Sigmoid colon (tissue), 6 donors: ENCODE measurements at regions not wholly inside any gene's neighbourhood (a gene's known extent, or its start where the extent isn't known, plus 50 kb on each side); places are given as distances from the start of the nearest gene placed in this dataset.

Source experiments
- DNase-seq: peaks from one replicate; pipeline ENCODE4 v3.0.0-alpha.2; 2019
- H3K27ac ChIP-seq, 4 donors: fragments of 200-600 bp; sonication (generic); one replicate each; pipeline ENCODE4 v1.5.1; 2016 to 2019; ENCODE audit warnings: mild to moderate bottlenecking in 1 of 4
- H3K27me3 ChIP-seq, 3 donors: fragments of 200-600 bp; sonication (generic); one replicate each; pipeline ENCODE4 v1.5.1; 2019; ENCODE audit warnings: mild to moderate bottlenecking in 1 of 3
- H3K36me3 ChIP-seq, 4 donors: fragments of 200-600 bp; sonication (generic); one replicate each; pipeline ENCODE4 v1.5.1; 2016 to 2019
- H3K4me1 ChIP-seq, 4 donors: fragments of 200-600 bp; sonication (generic); one replicate each; pipeline ENCODE4 v1.5.1; 2017 to 2019
- H3K4me3 ChIP-seq, 4 donors: fragments of 200-600 bp; sonication (generic); one replicate each; pipeline ENCODE4 v1.5.1; 2017 to 2019; ENCODE audit warnings: mild to moderate bottlenecking in 2 of 4, moderate library complexity in 1 of 4
- H3K9me3 ChIP-seq, 4 donors: fragments of 200-600 bp in 3 of 4; sonication (generic) in 3 of 4; one replicate each; pipeline versions ENCODE4 v1.5.1 to v1.6.1; 2013 to 2019
- EP300 ChIP-seq, 4 donors: sonication (generic); formaldehyde crosslinking; IDR thresholded peaks; one replicate each; pipeline ENCODE4 v1.6.1; 2017; ENCODE audit warnings: antibody characterized with exemption in 4 of 4
- POLR2A ChIP-seq, 2 donors: fragments of 450-650 bp; IDR thresholded peaks; one replicate each; pipeline ENCODE4 v1.6.1; 2016; ENCODE audit warnings: antibody characterized with exemption in 2 of 2, mild to moderate bottlenecking in 2 of 2, moderate library complexity in 2 of 2
- POLR2AphosphoS5 ChIP-seq, 4 donors: sonication (generic); formaldehyde crosslinking; IDR thresholded peaks; one replicate each; pipeline ENCODE4 v1.6.1; 2017; ENCODE audit warnings: antibody characterized with exemption in 4 of 4
- WGBS, 2 donors: extraction: QIAGEN DNeasy Blood & Tissue Kit; methylation state at CpG; one replicate each; pipeline ENCODE4 v1.1.7; 2013; 5-methylcytosine and 5-hydroxymethylcytosine counted together
- intact Hi-C: fragments of 100-400 bp; cut with DNase I; formaldehyde crosslinking; loops from one replicate; pipeline ENCODE4 v1.15.1; 2023
- TF ChIP-seq, protein P1 (sequence below), 4 experiments: fragments of 450-650 bp in 3 of 4; fragments of 200-600 bp in 1 of 4; IDR thresholded peaks; one replicate each; pipeline ENCODE4 v1.5.1; 2016 to 2019; ENCODE audit warnings: antibody characterized with exemption in 4 of 4, mild to moderate bottlenecking in 3 of 4, moderate library complexity in 2 of 4
- donor health status: healthy with polysubstance abuse.
- donor health status: healthy.

- Histone ChIP-seq H3K9me3 (no peaks in the 10 kb centered on the region), H3K36me3 (no peaks in the 10 kb centered on the region), H3K4me3 (no peak overlapping the region), H3K27ac (no peak overlapping the region), H3K4me1 (no peaks in the 10 kb centered on the region), H3K27me3 (no peaks in the 10 kb centered on the region)
- DNase-seq: no peak
- intact Hi-C loops: no loop called here
- WGBS, 2 donors: 93 to 94% methylated on average over 4 of the region's 4 CpGs
- TF ChIP-seq POLR2A (IDR thresholded peaks at IDR 0.05) (no peak), EP300 (IDR thresholded peaks at IDR 0.05) (no peak), POLR2AphosphoS5 (IDR thresholded peaks at IDR 0.05) (no peak)
- TF ChIP-seq, protein P1, sequence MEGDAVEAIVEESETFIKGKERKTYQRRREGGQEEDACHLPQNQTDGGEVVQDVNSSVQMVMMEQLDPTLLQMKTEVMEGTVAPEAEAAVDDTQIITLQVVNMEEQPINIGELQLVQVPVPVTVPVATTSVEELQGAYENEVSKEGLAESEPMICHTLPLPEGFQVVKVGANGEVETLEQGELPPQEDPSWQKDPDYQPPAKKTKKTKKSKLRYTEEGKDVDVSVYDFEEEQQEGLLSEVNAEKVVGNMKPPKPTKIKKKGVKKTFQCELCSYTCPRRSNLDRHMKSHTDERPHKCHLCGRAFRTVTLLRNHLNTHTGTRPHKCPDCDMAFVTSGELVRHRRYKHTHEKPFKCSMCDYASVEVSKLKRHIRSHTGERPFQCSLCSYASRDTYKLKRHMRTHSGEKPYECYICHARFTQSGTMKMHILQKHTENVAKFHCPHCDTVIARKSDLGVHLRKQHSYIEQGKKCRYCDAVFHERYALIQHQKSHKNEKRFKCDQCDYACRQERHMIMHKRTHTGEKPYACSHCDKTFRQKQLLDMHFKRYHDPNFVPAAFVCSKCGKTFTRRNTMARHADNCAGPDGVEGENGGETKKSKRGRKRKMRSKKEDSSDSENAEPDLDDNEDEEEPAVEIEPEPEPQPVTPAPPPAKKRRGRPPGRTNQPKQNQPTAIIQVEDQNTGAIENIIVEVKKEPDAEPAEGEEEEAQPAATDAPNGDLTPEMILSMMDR (IDR thresholded peaks at IDR 0.05): no peak
Measured at GRCh38 chr11:62073061-62073460, 50.8 kb upstream of the INCENP start.

DNA sequence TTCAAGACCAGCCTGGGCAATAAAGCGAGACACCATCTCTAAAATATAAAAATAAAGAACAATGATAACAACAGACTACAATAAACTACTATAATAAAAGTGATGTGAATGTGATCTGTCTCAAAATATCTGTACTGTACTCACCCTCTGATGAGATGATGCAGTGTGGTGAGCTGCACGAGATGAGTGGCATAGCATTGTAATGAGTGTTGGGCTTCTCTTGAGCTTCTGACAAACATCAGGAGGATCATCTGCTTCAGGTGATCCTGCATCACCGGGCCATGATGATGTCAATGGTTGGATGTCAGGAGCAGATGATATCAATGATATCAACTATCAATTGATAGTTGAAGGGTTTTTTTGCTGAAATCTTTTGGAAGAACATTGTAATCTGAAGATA lies 52.4 kb upstream of the INCENP start:
- no peaks in the 10 kb centered on the region for H3K36me3 ChIP-seq
- TF ChIP-seq POLR2AphosphoS5 (IDR thresholded peaks at IDR 0.05): no peak
- TF ChIP-seq, protein P1 (IDR thresholded peaks at IDR 0.05): no peak
- TF ChIP-seq EP300 (IDR thresholded peaks at IDR 0.05): no peak
- no peak for TF ChIP-seq POLR2A (IDR thresholded peaks at IDR 0.05)
- no peak overlapping the region for H3K27ac ChIP-seq
- no peaks in the 10 kb centered on the region for H3K4me1 ChIP-seq
- intact Hi-C loops: no loop called here
- H3K9me3 ChIP-seq: no peaks in the 10 kb centered on the region
- H3K4me3 ChIP-seq: no peak overlapping the region
- H3K27me3 ChIP-seq: no peaks in the 10 kb centered on the region
- no peak for DNase-seq
- 82 to 91% methylated on average over 3 of the region's 3 CpGs for WGBS, 2 donors

DNA sequence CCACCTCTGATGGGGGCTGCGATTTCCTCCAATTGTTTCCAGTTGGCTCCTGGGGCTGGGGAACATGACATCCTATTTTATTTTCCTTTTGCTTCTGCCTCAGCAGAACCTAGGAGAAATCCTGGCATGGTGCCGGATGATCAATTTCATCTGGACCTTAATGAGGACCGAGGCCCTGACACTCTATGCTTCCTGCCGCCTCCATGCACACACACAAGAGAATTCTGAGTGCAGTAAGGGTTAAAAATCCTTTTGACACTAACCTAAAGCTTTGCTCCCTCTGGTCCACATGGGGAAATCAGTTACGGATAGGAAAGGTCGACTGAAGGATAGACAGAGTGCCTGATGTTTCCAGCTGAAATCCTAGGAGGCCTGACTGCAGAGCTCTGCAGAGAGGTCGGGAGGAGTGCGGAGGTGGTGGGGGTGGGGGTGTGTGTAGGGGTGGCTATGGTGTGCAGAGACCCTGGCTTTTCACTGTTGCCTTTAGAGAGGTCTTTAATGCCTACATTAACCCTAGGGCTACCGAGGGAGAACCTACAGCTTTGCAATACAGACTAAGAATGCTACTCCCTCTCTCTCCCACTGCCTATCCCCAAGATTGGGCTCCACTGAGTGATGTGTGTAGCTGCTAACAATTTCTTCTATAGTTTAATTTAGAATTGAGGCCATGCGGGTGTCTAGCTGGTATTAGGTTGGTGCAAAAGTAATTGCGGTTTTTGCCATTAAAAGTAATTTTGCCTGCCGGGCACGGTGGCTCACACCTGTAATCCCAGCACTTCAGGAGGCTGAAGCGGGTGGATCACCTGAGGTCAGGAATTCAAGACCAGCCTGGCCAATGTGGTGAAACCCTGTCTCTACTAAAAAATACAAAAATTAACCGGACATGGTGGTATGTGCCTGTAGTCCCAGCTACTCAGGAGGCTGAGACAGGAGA lies 53.6 kb upstream of the INCENP start:
- peak; percentile 30 for DNase-seq
- Histone ChIP-seq H3K4me3 (no peak overlapping the region), H3K9me3 (no peaks in the 10 kb centered on the region), H3K4me1 (no peaks in the 10 kb centered on the region), H3K27ac (no peak overlapping the region), H3K36me3 (no peaks in the 10 kb centered on the region), H3K27me3 (no peaks in the 10 kb centered on the region)
- WGBS, 2 donors: 81 to 83% methylated on average over 15 of the region's 15 CpGs
- TF ChIP-seq POLR2A (IDR thresholded peaks at IDR 0.05): no peak
- TF ChIP-seq, protein P1 (IDR thresholded peaks at IDR 0.05): no peak
- TF ChIP-seq POLR2AphosphoS5 (IDR thresholded peaks at IDR 0.05): no peak
- no peak for TF ChIP-seq EP300 (IDR thresholded peaks at IDR 0.05)
- intact Hi-C loops: no loop called here

DNA sequence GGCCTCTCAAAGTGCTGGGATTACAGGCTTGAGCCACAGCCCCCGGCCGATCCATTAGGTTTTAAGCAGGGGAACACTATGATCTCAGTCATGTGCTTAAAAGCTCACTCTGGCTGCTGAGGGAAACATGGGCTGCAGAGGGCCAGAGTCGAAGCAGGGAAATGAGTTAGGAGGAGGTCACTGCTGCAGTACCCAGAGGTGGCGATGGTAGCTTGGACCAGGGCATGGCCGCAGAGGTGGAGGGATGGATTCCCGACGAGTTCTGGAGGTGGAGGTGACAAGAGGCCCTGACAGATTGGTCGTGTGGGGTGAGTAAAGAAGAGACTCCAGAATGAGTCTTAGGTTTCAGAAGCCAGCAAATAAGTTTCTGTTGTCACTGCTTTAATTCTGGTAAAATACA lies 54.4 kb upstream of the INCENP start:
- Histone ChIP-seq H3K27ac (no peak overlapping the region), H3K27me3 (no peaks in the 10 kb centered on the region), H3K4me1 (no peaks in the 10 kb centered on the region), H3K36me3 (no peaks in the 10 kb centered on the region), H3K9me3 (no peaks in the 10 kb centered on the region), H3K4me3 (no peak overlapping the region)
- peak; percentile 25 for DNase-seq
- intact Hi-C loops: no loop called here
- no peak for TF ChIP-seq POLR2A (IDR thresholded peaks at IDR 0.05)
- no peak for TF ChIP-seq EP300 (IDR thresholded peaks at IDR 0.05)
- TF ChIP-seq, protein P1 (IDR thresholded peaks at IDR 0.05): no peak
- TF ChIP-seq POLR2AphosphoS5 (IDR thresholded peaks at IDR 0.05): no peak
- WGBS, 2 donors: 79 to 81% methylated on average over 8 of the region's 8 CpGs
